Panc1 (cell line): ENCODE measurements at regions not wholly inside any gene's neighbourhood (a gene's known extent, or its start where the extent isn't known, plus 50 kb on each side); places are given as distances from the start of the nearest gene placed in this dataset.

Source experiments
- CTCF ChIP-seq: fragments of 450-650 bp; IDR thresholded peaks from 2 replicates; pipeline ENCODE4 v1.5.1; 2017; ENCODE audit warnings: mild to moderate bottlenecking
- POLR2AphosphoS5 ChIP-seq: IDR thresholded peaks from 2 replicates; pipeline ENCODE4 v1.6.1; 2012; ENCODE audit warnings: mild to moderate bottlenecking, low read depth, low read length, moderate library complexity
- SIN3A ChIP-seq: IDR thresholded peaks from 2 replicates; pipeline ENCODE4 v1.6.1; 2012; ENCODE audit warnings: low read depth, mild to moderate bottlenecking, low read length, moderate library complexity, borderline replicate concordance; ENCODE audit not compliant: insufficient read depth

GRCh38 chr18:22277758-22278157 lies 108.4 kb downstream of the GATA6 start:
- no peak for TF ChIP-seq CTCF
- no peak for TF ChIP-seq POLR2AphosphoS5
- no peak for TF ChIP-seq SIN3A
